ENCODE measurements at regions not wholly inside any gene's neighbourhood (a gene's known extent, or its start where the extent isn't known, plus 50 kb on each side); places are given as distances from the start of the nearest gene placed in this dataset.

GRCh38 chr2:14684516-14684915 lies 52.0 kb downstream of the LRATD1 start:
- Histone ChIP-seq H3K4me3 (no peak overlapping the region), H4K20me1 (no peaks in the 10 kb centered on the region), H3K4me1 (no peaks in the 10 kb centered on the region), H3K4me2 (no peak overlapping the region), H3K27me3 (no peaks in the 10 kb centered on the region), H3K27ac (no peak overlapping the region), H3K9ac (no peak overlapping the region), H3K36me3 (no peaks in the 10 kb centered on the region), H3K9me3 (no peaks in the 10 kb centered on the region)
- TF ChIP-seq Cebpa-rat (IDR thresholded peaks at IDR 0.05) = no peak

GRCh38 chr2:14690926-14691325 lies 58.4 kb downstream of the LRATD1 start:
- TF ChIP-seq Cebpa-rat (IDR thresholded peaks at IDR 0.05) = no peak
- Histone ChIP-seq H3K4me1 (no peaks in the 10 kb centered on the region), H3K9me3 (peaks cover 6% of the 10 kb centered on the region; the same call in 1 of the 2 replicates), H4K20me1 (no peaks in the 10 kb centered on the region), H3K4me3 (no peak overlapping the region), H3K9ac (no peak overlapping the region), H3K27me3 (no peaks in the 10 kb centered on the region), H3K4me2 (no peak overlapping the region), H3K27ac (no peak overlapping the region), H3K36me3 (no peaks in the 10 kb centered on the region)

- H3K4me3 ChIP-seq = no peak overlapping the region
- no peaks in the 10 kb centered on the region for H4K20me1 ChIP-seq
- peaks cover 6% of the 10 kb centered on the region; the same call in 1 of the 2 replicates for H3K9me3 ChIP-seq
- H3K27ac ChIP-seq = no peak overlapping the region
- TF ChIP-seq Cebpa-rat (IDR thresholded peaks at IDR 0.05) = no peak
- no peak overlapping the region for H3K9ac ChIP-seq
- H3K4me1 ChIP-seq = no peaks in the 10 kb centered on the region
- no peak overlapping the region for H3K4me2 ChIP-seq
- H3K27me3 ChIP-seq = no peaks in the 10 kb centered on the region
- no peaks in the 10 kb centered on the region for H3K36me3 ChIP-seq
Observed at GRCh38 chr2:14693874-14694273, 61.4 kb downstream of the LRATD1 start.

GRCh38 chr2:14700753-14701152 lies 68.2 kb downstream of the LRATD1 start:
- H3K36me3 ChIP-seq = no peaks in the 10 kb centered on the region
- H3K4me3 ChIP-seq = no peak overlapping the region
- no peak overlapping the region for H3K27ac ChIP-seq
- no peak overlapping the region for H3K4me2 ChIP-seq
- H3K4me1 ChIP-seq = no peaks in the 10 kb centered on the region
- no peaks in the 10 kb centered on the region for H3K9me3 ChIP-seq
- H3K9ac ChIP-seq = no peak overlapping the region
- H4K20me1 ChIP-seq = no peaks in the 10 kb centered on the region
- no peaks in the 10 kb centered on the region for H3K27me3 ChIP-seq
- no peak for TF ChIP-seq Cebpa-rat (IDR thresholded peaks at IDR 0.05)

- TF ChIP-seq Cebpa-rat (IDR thresholded peaks at IDR 0.05) = no peak
- H3K4me3 ChIP-seq = no peak overlapping the region
- H4K20me1 ChIP-seq = no peaks in the 10 kb centered on the region
- no peaks in the 10 kb centered on the region for H3K27me3 ChIP-seq
- no peak overlapping the region for H3K27ac ChIP-seq
- no peaks in the 10 kb centered on the region for H3K9me3 ChIP-seq
- H3K4me1 ChIP-seq = no peaks in the 10 kb centered on the region
- H3K4me2 ChIP-seq = no peak overlapping the region
- no peak overlapping the region for H3K9ac ChIP-seq
- H3K36me3 ChIP-seq = no peaks in the 10 kb centered on the region
Observed at GRCh38 chr2:14702258-14702657, 69.7 kb downstream of the LRATD1 start.

- Histone ChIP-seq H3K9ac (no peak overlapping the region), H3K27me3 (no peaks in the 10 kb centered on the region), H3K4me3 (no peak overlapping the region), H3K4me2 (no peak overlapping the region), H4K20me1 (no peaks in the 10 kb centered on the region), H3K9me3 (no peaks in the 10 kb centered on the region), H3K36me3 (no peaks in the 10 kb centered on the region), H3K4me1 (no peaks in the 10 kb centered on the region), H3K27ac (no peak overlapping the region)
- no peak for TF ChIP-seq Cebpa-rat (IDR thresholded peaks at IDR 0.05)
Observed at GRCh38 chr2:14706201-14706600, 73.7 kb downstream of the LRATD1 start.

- H3K36me3 ChIP-seq = no peaks in the 10 kb centered on the region
Observed at GRCh38 chr2:14712111-14712510, 79.6 kb downstream of the LRATD1 start.

GRCh38 chr2:14713248-14713647 lies 80.7 kb downstream of the LRATD1 start:
- no peak for TF ChIP-seq Cebpa-rat (IDR thresholded peaks at IDR 0.05)

More at GRCh38 chr2:14712111-14712510, 79.6 kb downstream of the LRATD1 start:
- Histone ChIP-seq H3K4me2 (no peak overlapping the region), H3K4me1 (no peaks in the 10 kb centered on the region), H3K9me3 (no peaks in the 10 kb centered on the region), H3K27me3 (no peaks in the 10 kb centered on the region), H3K9ac (no peak overlapping the region), H3K27ac (no peak overlapping the region), H4K20me1 (no peaks in the 10 kb centered on the region), H3K4me3 (no peak overlapping the region)
- no peak for TF ChIP-seq Cebpa-rat (IDR thresholded peaks at IDR 0.05)

GRCh38 chr2:14715600-14715999 lies 83.1 kb downstream of the LRATD1 start:
- Histone ChIP-seq H3K4me2 (no peak overlapping the region), H3K9me3 (no peaks in the 10 kb centered on the region), H3K27me3 (no peaks in the 10 kb centered on the region), H4K20me1 (no peaks in the 10 kb centered on the region), H3K36me3 (no peaks in the 10 kb centered on the region), H3K4me1 (no peaks in the 10 kb centered on the region), H3K4me3 (no peak overlapping the region), H3K27ac (no peak overlapping the region), H3K9ac (no peak overlapping the region)
- no peak for TF ChIP-seq Cebpa-rat (IDR thresholded peaks at IDR 0.05)

More at GRCh38 chr2:14713248-14713647, 80.7 kb downstream of the LRATD1 start:
- Histone ChIP-seq H3K9me3 (no peaks in the 10 kb centered on the region), H3K4me3 (no peak overlapping the region), H3K4me2 (no peak overlapping the region), H4K20me1 (no peaks in the 10 kb centered on the region), H3K9ac (no peak overlapping the region), H3K4me1 (no peaks in the 10 kb centered on the region), H3K27me3 (no peaks in the 10 kb centered on the region), H3K27ac (no peak overlapping the region), H3K36me3 (no peaks in the 10 kb centered on the region)

GRCh38 chr2:14716319-14716718 lies 83.8 kb downstream of the LRATD1 start:
- Histone ChIP-seq H3K36me3 (no peaks in the 10 kb centered on the region), H3K9me3 (no peaks in the 10 kb centered on the region), H3K4me3 (no peak overlapping the region), H3K4me1 (no peaks in the 10 kb centered on the region), H4K20me1 (no peaks in the 10 kb centered on the region), H3K9ac (no peak overlapping the region), H3K27me3 (no peaks in the 10 kb centered on the region), H3K27ac (no peak overlapping the region), H3K4me2 (no peak overlapping the region)
- no peak for TF ChIP-seq Cebpa-rat (IDR thresholded peaks at IDR 0.05)

GRCh38 chr2:14717131-14717530 lies 84.6 kb downstream of the LRATD1 start:
- no peaks in the 10 kb centered on the region for H3K9me3 ChIP-seq
- TF ChIP-seq Cebpa-rat (IDR thresholded peaks at IDR 0.05) = no peak
- no peak overlapping the region for H3K4me2 ChIP-seq
- no peaks in the 10 kb centered on the region for H3K36me3 ChIP-seq
- no peaks in the 10 kb centered on the region for H3K4me1 ChIP-seq
- H4K20me1 ChIP-seq = no peaks in the 10 kb centered on the region
- H3K9ac ChIP-seq = no peak overlapping the region
- no peak overlapping the region for H3K27ac ChIP-seq
- no peak overlapping the region for H3K4me3 ChIP-seq
- no peaks in the 10 kb centered on the region for H3K27me3 ChIP-seq

All from BLaER1 (cell line).